ENCODE measurements at regions not wholly inside any gene's neighbourhood (a gene's known extent, or its start where the extent isn't known, plus 50 kb on each side); places are given as distances from the start of the nearest gene placed in this dataset.

GRCh38 chr18:45553723-45554388 lies 61.4 kb upstream of the SLC14A2 start:
- Mint-ChIP-seq H3K27ac (no peak overlapping the region), H3K27me3 (ENCODE audit: low read depth) (peaks cover 5% of the 10 kb centered on the region), H3K4me3 (no peak overlapping the region), H3K9me3 (ENCODE audit: insufficient read depth) (no peaks in the 10 kb centered on the region), H3K36me3 (ENCODE audit: low read depth) (no peaks in the 10 kb centered on the region), H3K4me1 (ENCODE audit: low read depth) (no peaks in the 10 kb centered on the region)
- CTCF ChIA-PET, result no interaction called here
- no peak for DNase-seq
- no peak for ATAC-seq
- POLR2A ChIA-PET, result no interaction called here

- POLR2A ChIA-PET, result no interaction called here
- H3K36me3 Mint-ChIP-seq (ENCODE audit: low read depth), result no peaks in the 10 kb centered on the region
- ATAC-seq (no peak), DNase-seq (no peak)
- H3K27me3 Mint-ChIP-seq (ENCODE audit: low read depth), result peaks cover 5% of the 10 kb centered on the region
- H3K9me3 Mint-ChIP-seq (ENCODE audit: insufficient read depth), result no peaks in the 10 kb centered on the region
- H3K27ac Mint-ChIP-seq, result no peak overlapping the region
- no peak overlapping the region for H3K4me3 Mint-ChIP-seq
- CTCF ChIA-PET, result no interaction called here
- no peaks in the 10 kb centered on the region for H3K4me1 Mint-ChIP-seq (ENCODE audit: low read depth)
Observed at GRCh38 chr18:45554389-45554737, 60.9 kb upstream of the SLC14A2 start.

GRCh38 chr18:45556222-45556621 lies 59.1 kb upstream of the SLC14A2 start:
- POLR2A ChIA-PET, result no interaction called here

GRCh38 chr18:45557287-45557686 lies 58.0 kb upstream of the SLC14A2 start:
- CTCF ChIA-PET, result no interaction called here
- Mint-ChIP-seq H3K4me3 (no peak overlapping the region), H3K36me3 (ENCODE audit: low read depth) (no peaks in the 10 kb centered on the region), H3K9me3 (ENCODE audit: insufficient read depth) (no peaks in the 10 kb centered on the region), H3K4me1 (ENCODE audit: low read depth) (no peaks in the 10 kb centered on the region), H3K27ac (no peak overlapping the region), H3K27me3 (ENCODE audit: low read depth) (peaks cover 3% of the 10 kb centered on the region)
- DNase-seq (no peak), ATAC-seq (no peak)
- POLR2A ChIA-PET, result no interaction called here

More at GRCh38 chr18:45556222-45556621, 59.1 kb upstream of the SLC14A2 start:
- no peaks in the 10 kb centered on the region for H3K36me3 Mint-ChIP-seq (ENCODE audit: low read depth)
- no peak overlapping the region for H3K4me3 Mint-ChIP-seq
- CTCF ChIA-PET, result no interaction called here
- ATAC-seq (no peak), DNase-seq (no peak)
- peaks cover 5% of the 10 kb centered on the region for H3K27me3 Mint-ChIP-seq (ENCODE audit: low read depth)
- no peak overlapping the region for H3K27ac Mint-ChIP-seq
- H3K9me3 Mint-ChIP-seq (ENCODE audit: insufficient read depth), result no peaks in the 10 kb centered on the region
- H3K4me1 Mint-ChIP-seq (ENCODE audit: low read depth), result no peaks in the 10 kb centered on the region

- no peak for ATAC-seq
- POLR2A ChIA-PET, result no interaction called here
- Mint-ChIP-seq H3K36me3 (ENCODE audit: low read depth) (no peaks in the 10 kb centered on the region), H3K9me3 (ENCODE audit: insufficient read depth) (no peaks in the 10 kb centered on the region), H3K4me1 (ENCODE audit: low read depth) (no peaks in the 10 kb centered on the region), H3K27me3 (ENCODE audit: low read depth) (no peaks in the 10 kb centered on the region), H3K4me3 (no peak overlapping the region), H3K27ac (no peak overlapping the region)
- no peak for DNase-seq
- CTCF ChIA-PET, result no interaction called here
Observed at GRCh38 chr18:45557779-45558178, 57.5 kb upstream of the SLC14A2 start.

- H3K9me3 Mint-ChIP-seq (ENCODE audit: insufficient read depth), result no peaks in the 10 kb centered on the region
- H3K36me3 Mint-ChIP-seq (ENCODE audit: low read depth), result no peaks in the 10 kb centered on the region
- ATAC-seq (no peak), DNase-seq (no peak)
- ChIA-PET POLR2A (no interaction called here), CTCF (no interaction called here)
- H3K4me3 Mint-ChIP-seq, result no peak overlapping the region
- H3K27me3 Mint-ChIP-seq (ENCODE audit: low read depth), result no peaks in the 10 kb centered on the region
- no peaks in the 10 kb centered on the region for H3K4me1 Mint-ChIP-seq (ENCODE audit: low read depth)
- no peak overlapping the region for H3K27ac Mint-ChIP-seq
Observed at GRCh38 chr18:45559258-45559657, 56.0 kb upstream of the SLC14A2 start.

- H3K36me3 Mint-ChIP-seq (ENCODE audit: low read depth), result no peaks in the 10 kb centered on the region
- no peak overlapping the region for H3K4me3 Mint-ChIP-seq
Observed at GRCh38 chr18:45560870-45561269, 54.4 kb upstream of the SLC14A2 start.

GRCh38 chr18:45562567-45563479 lies 52.5 kb upstream of the SLC14A2 start:
- H3K36me3 Mint-ChIP-seq (ENCODE audit: low read depth), result no peaks in the 10 kb centered on the region
- no peak for DNase-seq
- ChIA-PET CTCF (no interaction called here), POLR2A (no interaction called here)
- ATAC-seq, result no peak
- no peaks in the 10 kb centered on the region for H3K4me1 Mint-ChIP-seq (ENCODE audit: low read depth)
- H3K27me3 Mint-ChIP-seq (ENCODE audit: low read depth), result no peaks in the 10 kb centered on the region
- H3K4me3 Mint-ChIP-seq, result no peak overlapping the region
- H3K9me3 Mint-ChIP-seq (ENCODE audit: insufficient read depth), result no peaks in the 10 kb centered on the region
- H3K27ac Mint-ChIP-seq, result no peak overlapping the region

More at GRCh38 chr18:45560870-45561269, 54.4 kb upstream of the SLC14A2 start:
- ChIA-PET POLR2A (no interaction called here), CTCF (no interaction called here)
- Mint-ChIP-seq H3K27me3 (ENCODE audit: low read depth) (no peaks in the 10 kb centered on the region), H3K9me3 (ENCODE audit: insufficient read depth) (no peaks in the 10 kb centered on the region), H3K27ac (no peak overlapping the region), H3K4me1 (ENCODE audit: low read depth) (no peaks in the 10 kb centered on the region)
- ATAC-seq (no peak), DNase-seq (no peak)

- H3K9me3 Mint-ChIP-seq (ENCODE audit: insufficient read depth), result no peaks in the 10 kb centered on the region
- ATAC-seq (no peak), DNase-seq (no peak)
- no peak overlapping the region for H3K4me3 Mint-ChIP-seq
- CTCF ChIA-PET, result no interaction called here
- POLR2A ChIA-PET, result no interaction called here
- no peaks in the 10 kb centered on the region for H3K27me3 Mint-ChIP-seq (ENCODE audit: low read depth)
- no peak overlapping the region for H3K27ac Mint-ChIP-seq
- no peaks in the 10 kb centered on the region for H3K36me3 Mint-ChIP-seq (ENCODE audit: low read depth)
- no peaks in the 10 kb centered on the region for H3K4me1 Mint-ChIP-seq (ENCODE audit: low read depth)
Observed at GRCh38 chr18:45565280-45565970, 49.9 kb upstream of the SLC14A2 start.

All from activated CD8-positive, alpha-beta T cell treated with anti-CD3 and anti-CD28 coated beads, Interleukin-2, amount 10 ng/mL, durations not matched to agents 7 days and 5 days (primary cell).